ENCODE measurements at regions not wholly inside any gene's neighbourhood (a gene's known extent, or its start where the extent isn't known, plus 50 kb on each side); places are given as distances from the start of the nearest gene placed in this dataset.
"Not testable (repeated sequence)": the region's sequence is repeated elsewhere in the genome, so short reads cannot be mapped to it uniquely, and the experiment has no call there.

GRCh38 chr1:148261684-148262083 is 109.6 kb upstream of the NBPF11 start:
- not testable (repeated sequence) for DNase-seq

GRCh38 chr1:148257886-148258285 is 105.8 kb upstream of the NBPF11 start:
- not testable (repeated sequence) for DNase-seq

GRCh38 chr1:148254611-148255429 is 102.7 kb upstream of the NBPF11 start:
- DNase-seq, result peak; percentile 32

- not testable (repeated sequence) for DNase-seq
These were observed 101.7 kb upstream of the NBPF11 start for GRCh38 chr1:148253808-148254207.

- not testable (repeated sequence) for DNase-seq
These were observed 96.7 kb upstream of the NBPF11 start for GRCh38 chr1:148248798-148249197.

- not testable (repeated sequence) for DNase-seq
These were observed 94.3 kb upstream of the NBPF11 start for GRCh38 chr1:148246258-148246861.

GRCh38 chr1:148245843-148246242 is 93.8 kb upstream of the NBPF11 start:
- not testable (repeated sequence) for DNase-seq

- DNase-seq, result not testable (repeated sequence)
These were observed 93.4 kb upstream of the NBPF11 start for GRCh38 chr1:148245443-148245842.

- DNase-seq, result not testable (repeated sequence)
These were observed 81.2 kb upstream of the NBPF11 start for GRCh38 chr1:148233250-148233649.

GRCh38 chr1:148228846-148229245 is 76.8 kb upstream of the NBPF11 start:
- not testable (repeated sequence) for DNase-seq

- DNase-seq, result not testable (repeated sequence)
These were observed 70.5 kb upstream of the NBPF11 start for GRCh38 chr1:148222399-148223159.

- not testable (repeated sequence) for DNase-seq
These were observed 69.5 kb upstream of the NBPF11 start for GRCh38 chr1:148221593-148221992.

- DNase-seq, result not testable (repeated sequence)
These were observed 67.1 kb upstream of the NBPF11 start for GRCh38 chr1:148219229-148219628.

- not testable (repeated sequence) for DNase-seq
These were observed 59.1 kb upstream of the NBPF11 start for GRCh38 chr1:148211191-148211590.

GRCh38 chr1:148210624-148211023 is 58.5 kb upstream of the NBPF11 start:
- DNase-seq, result not testable (repeated sequence)

GRCh38 chr1:148210166-148210565 is 58.1 kb upstream of the NBPF11 start:
- not testable (repeated sequence) for DNase-seq

- not testable (repeated sequence) for DNase-seq
These were observed 49.9 kb upstream of the NBPF11 start for GRCh38 chr1:148202013-148202412.
